ENCODE measurements at regions not wholly inside any gene's neighbourhood (a gene's known extent, or its start where the extent isn't known, plus 50 kb on each side); places are given as distances from the start of the nearest gene placed in this dataset.
"Not testable (repeated sequence)": the region's sequence is repeated elsewhere in the genome, so short reads cannot be mapped to it uniquely, and the experiment has no call there.

DNA sequence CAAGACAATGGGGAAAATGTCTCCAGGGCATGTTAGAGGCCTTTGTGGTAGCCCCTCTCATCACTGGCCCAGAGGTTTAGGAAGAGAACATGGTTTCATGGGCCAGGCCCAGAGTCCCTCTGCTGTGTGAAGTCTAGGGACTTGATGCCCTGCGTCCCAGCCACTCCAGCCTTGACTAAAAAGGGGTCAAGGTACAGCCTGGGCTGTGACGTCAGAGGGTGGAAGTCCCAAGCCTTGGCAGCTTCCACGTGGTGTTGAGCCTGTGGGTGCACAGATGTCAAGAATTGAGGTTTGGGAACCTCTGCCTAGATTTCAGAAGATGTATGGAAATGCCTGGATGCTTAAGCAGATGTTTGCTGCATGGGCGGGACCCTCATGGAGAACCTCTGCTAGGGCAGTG, 485.5 kb downstream of the PRR16 start:
- TF ChIP-seq EZH2 (IDR thresholded peaks at IDR 0.05; ENCODE audit: borderline replicate concordance, low read depth, low read length, severe bottlenecking): not testable (repeated sequence)
- TF ChIP-seq, protein P1, sequence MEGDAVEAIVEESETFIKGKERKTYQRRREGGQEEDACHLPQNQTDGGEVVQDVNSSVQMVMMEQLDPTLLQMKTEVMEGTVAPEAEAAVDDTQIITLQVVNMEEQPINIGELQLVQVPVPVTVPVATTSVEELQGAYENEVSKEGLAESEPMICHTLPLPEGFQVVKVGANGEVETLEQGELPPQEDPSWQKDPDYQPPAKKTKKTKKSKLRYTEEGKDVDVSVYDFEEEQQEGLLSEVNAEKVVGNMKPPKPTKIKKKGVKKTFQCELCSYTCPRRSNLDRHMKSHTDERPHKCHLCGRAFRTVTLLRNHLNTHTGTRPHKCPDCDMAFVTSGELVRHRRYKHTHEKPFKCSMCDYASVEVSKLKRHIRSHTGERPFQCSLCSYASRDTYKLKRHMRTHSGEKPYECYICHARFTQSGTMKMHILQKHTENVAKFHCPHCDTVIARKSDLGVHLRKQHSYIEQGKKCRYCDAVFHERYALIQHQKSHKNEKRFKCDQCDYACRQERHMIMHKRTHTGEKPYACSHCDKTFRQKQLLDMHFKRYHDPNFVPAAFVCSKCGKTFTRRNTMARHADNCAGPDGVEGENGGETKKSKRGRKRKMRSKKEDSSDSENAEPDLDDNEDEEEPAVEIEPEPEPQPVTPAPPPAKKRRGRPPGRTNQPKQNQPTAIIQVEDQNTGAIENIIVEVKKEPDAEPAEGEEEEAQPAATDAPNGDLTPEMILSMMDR (IDR thresholded peaks at IDR 0.05; ENCODE audit: borderline replicate concordance, extremely low read depth, low read length, poor library complexity, severe bottlenecking): not testable (repeated sequence)
